Stimulated activated naive CD8-positive, alpha-beta T cell treated with anti-CD3 and anti-CD28 coated beads, Interleukin-15, amount 100 ng/mL, for 72 hours (primary cell): ENCODE measurements at regions not wholly inside any gene's neighbourhood (a gene's known extent, or its start where the extent isn't known, plus 50 kb on each side); places are given as distances from the start of the nearest gene placed in this dataset.
"Not testable (repeated sequence)": the region's sequence is repeated elsewhere in the genome, so short reads cannot be mapped to it uniquely, and the experiment has no call there.

ENCODE experiments used
- ATAC-seq: fragments of 150-1000 bp; cut with Tn5 transposase; 2 replicates; pipeline ENCODE4 v1.10.0; 2021; ENCODE audit warnings: mild to moderate bottlenecking, moderate library complexity
- DNase-seq, 2 donors: peaks; one replicate each; pipeline ENCODE4 v3.0.0; 2021 to 2022
- H3K27ac Mint-ChIP-seq, 2 donors: one replicate each; pipeline ENCODE4 v1.8.0; 2022; ENCODE audit warnings: mild to moderate bottlenecking in 2 of 2, mixed read lengths in 2 of 2, moderate library complexity in 2 of 2
- H3K27me3 Mint-ChIP-seq: one replicate; pipeline ENCODE4 v1.8.0; 2022; ENCODE audit warnings: mixed read lengths
- H3K4me1 Mint-ChIP-seq: one replicate; pipeline ENCODE4 v1.8.0; 2022; ENCODE audit warnings: mild to moderate bottlenecking, mixed read lengths
- H3K4me3 Mint-ChIP-seq, 2 donors: one replicate each; pipeline ENCODE4 v1.8.0; 2022; ENCODE audit warnings: mild to moderate bottlenecking in 2 of 2, mixed read lengths in 2 of 2, moderate library complexity in 1 of 2
- H3K9me3 Mint-ChIP-seq, 2 donors: one replicate each; pipeline ENCODE4 v1.8.0; 2022; ENCODE audit warnings: mixed read lengths in 2 of 2

DNA sequence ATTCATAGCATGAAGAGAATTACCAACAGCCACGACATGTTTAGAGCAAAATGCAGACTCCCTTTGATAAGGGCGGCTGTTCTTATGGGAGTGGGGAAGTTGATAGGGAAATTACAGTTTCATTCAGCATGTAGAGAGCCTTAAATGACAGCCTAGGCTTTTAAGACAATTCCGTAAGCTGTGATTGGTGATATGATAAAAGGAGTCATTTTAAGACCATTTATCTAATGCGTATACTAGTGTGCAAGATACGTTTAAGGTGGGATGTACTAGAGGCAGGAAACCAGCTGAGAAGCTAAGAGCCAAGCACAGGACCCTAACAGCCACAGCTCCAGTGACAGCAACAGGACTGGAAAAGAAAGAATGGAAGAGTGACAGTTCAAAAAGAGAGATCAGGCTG lies 102.2 kb upstream of the ZFP42 start:
- ATAC-seq (no peak), DNase-seq (no peak)
- no peaks in the 10 kb centered on the region for H3K4me1 Mint-ChIP-seq
- no peaks in the 10 kb centered on the region for H3K27me3 Mint-ChIP-seq
- H3K27ac Mint-ChIP-seq: no peak overlapping the region
- H3K4me3 Mint-ChIP-seq: no peak overlapping the region
- H3K9me3 Mint-ChIP-seq: peaks cover 5 to 27% of the 10 kb centered on the region in 2 donors

DNA sequence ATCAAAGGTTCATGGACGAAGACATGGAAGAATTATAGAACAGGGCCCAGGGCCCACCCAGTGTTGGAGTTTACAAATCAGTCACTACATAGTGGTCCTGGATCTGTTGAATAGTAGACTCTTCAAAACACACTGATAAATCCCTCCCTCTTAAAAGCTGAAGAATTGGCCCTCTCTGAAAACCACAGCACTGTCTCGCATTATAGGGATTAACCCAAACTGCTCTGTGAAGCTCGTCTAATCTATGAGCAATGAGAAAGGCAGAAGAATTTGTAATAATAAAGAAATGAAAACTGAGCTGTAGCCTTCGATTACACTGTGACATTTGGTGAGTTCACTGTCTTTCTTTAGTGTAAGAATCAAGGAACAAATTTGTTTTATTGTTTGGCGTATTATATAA lies 92.5 kb upstream of the ZFP42 start:
- DNase-seq: no peak
- H3K9me3 Mint-ChIP-seq: peaks cover 14 to 21% of the 10 kb centered on the region in 2 donors
- no peak overlapping the region for H3K4me3 Mint-ChIP-seq
- no peaks in the 10 kb centered on the region for H3K27me3 Mint-ChIP-seq
- no peaks in the 10 kb centered on the region for H3K4me1 Mint-ChIP-seq
- ATAC-seq: no peak
- H3K27ac Mint-ChIP-seq: no peak overlapping the region

DNA sequence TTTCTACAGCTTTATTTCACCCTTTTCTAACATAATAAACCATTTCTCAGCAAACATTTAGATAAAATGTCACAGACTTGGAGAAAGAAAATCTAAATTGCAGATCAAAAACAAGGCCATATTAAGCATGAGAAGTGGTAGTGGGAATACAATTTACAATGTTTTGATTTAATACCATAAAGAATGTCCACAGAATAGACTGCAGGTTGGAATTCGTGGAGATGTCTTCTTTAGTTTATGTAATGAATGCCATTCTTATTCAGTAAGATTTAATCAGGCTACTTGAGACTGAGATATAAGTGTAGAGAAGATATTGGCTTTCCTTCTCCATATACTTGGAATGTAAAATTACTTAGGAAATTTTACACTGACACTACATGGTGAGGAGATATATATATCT lies 91.9 kb upstream of the ZFP42 start:
- Mint-ChIP-seq H3K9me3 (peaks cover 14 to 21% of the 10 kb centered on the region in 2 donors), H3K27me3 (no peaks in the 10 kb centered on the region), H3K4me1 (no peaks in the 10 kb centered on the region), H3K4me3 (no peak overlapping the region), H3K27ac (no peak overlapping the region)
- ATAC-seq (no peak), DNase-seq (no peak)

DNA sequence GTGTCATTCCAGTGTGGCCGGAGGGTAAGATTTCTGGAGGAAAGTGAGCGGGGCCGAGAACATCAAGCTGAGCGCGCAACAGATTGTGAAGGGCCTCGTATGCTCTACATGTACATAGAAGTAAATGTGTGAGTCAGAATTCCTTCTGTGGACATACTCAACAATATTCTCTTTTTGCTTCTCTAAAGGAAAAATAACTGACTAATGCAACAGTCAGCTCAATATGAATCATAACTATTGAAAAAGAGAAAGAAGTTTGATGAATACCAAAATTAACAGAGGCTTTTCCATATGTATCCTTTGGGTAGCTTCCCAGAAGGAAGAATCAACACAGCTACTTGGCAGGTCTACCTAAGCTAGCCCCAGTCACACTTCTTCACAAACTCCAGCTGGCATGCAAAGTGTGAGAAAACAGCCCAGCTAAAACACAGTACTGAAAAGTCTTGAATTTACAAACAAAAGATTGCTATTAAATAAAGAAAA lies 87.5 kb upstream of the ZFP42 start:
- ATAC-seq (no peak), DNase-seq (no peak)
- Mint-ChIP-seq H3K4me1 (no peaks in the 10 kb centered on the region), H3K27me3 (no peaks in the 10 kb centered on the region), H3K27ac (no peak overlapping the region), H3K9me3 (peaks cover 0 to 16% of the 10 kb centered on the region in 2 donors), H3K4me3 (no peak overlapping the region)

DNA sequence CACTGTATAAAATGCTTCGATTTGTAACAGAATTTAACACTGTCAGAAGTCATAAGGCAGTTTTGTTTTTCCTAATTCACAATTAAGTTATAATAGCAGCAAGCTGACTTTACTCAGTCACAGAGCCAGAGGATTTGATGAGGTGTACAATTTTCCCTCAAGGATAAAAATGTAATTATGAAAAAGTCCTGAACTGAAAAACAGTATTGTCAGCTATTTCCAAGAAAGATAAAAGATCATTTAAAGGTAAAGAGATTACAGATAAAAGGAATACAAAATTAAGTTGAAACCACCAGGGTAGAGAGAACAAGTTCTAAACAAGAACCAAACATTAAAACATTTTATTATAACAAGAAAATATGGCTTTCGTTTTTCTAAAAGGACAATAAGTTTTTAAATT lies 86.8 kb upstream of the ZFP42 start:
- no peaks in the 10 kb centered on the region for H3K27me3 Mint-ChIP-seq
- no peak overlapping the region for H3K27ac Mint-ChIP-seq
- no peak overlapping the region for H3K4me3 Mint-ChIP-seq
- ATAC-seq (no peak), DNase-seq (no peak)
- peaks cover 6 to 22% of the 10 kb centered on the region in 2 donors for H3K9me3 Mint-ChIP-seq
- H3K4me1 Mint-ChIP-seq: no peaks in the 10 kb centered on the region

DNA sequence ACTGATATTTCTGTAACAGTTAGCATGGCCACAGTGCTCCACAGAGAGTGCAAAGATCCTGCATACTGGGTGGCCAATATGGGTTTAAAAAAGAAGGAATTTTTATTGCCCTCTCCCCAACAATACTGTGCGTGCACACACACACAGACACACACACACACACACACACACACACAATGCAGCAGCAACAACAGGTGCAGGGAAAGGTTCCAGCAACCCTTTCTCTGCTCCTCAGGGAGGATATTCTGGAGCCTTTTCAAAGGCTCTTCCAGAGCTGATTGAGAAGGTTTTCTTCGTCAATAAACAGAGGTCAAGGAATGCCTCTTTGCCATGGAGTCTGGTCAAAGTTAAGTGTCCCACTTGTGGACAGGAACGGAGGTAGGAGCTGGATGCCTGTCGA lies 84.8 kb upstream of the ZFP42 start:
- Mint-ChIP-seq H3K27ac (no peak overlapping the region), H3K4me1 (no peaks in the 10 kb centered on the region), H3K4me3 (no peak overlapping the region), H3K9me3 (peaks cover 9 to 26% of the 10 kb centered on the region in 2 donors), H3K27me3 (no peaks in the 10 kb centered on the region)
- ATAC-seq: no peak
- no peak for DNase-seq

DNA sequence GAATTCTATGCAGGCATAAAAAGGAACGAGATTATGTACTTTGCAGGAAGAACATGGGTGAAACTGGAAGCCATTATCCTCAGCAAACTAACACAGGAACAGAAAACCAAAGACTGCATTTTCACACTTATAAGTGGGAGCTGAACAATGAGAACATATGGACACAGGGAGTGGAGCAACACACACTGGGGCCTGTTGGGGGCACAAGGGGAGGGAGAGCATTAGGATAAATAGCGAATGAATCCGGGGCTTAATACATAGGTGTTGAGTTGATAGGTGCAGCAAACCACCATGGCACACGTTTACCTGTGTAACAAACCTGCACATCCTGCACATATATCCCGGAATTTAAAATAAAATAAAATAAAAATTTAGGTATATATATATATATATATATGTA lies 80.2 kb upstream of the ZFP42 start:
- H3K9me3 Mint-ChIP-seq: peaks cover 15 to 27% of the 10 kb centered on the region in 2 donors
- not testable (repeated sequence) for H3K27me3 Mint-ChIP-seq, ATAC-seq, H3K4me3 Mint-ChIP-seq, H3K4me1 Mint-ChIP-seq, H3K27ac Mint-ChIP-seq, DNase-seq

DNA sequence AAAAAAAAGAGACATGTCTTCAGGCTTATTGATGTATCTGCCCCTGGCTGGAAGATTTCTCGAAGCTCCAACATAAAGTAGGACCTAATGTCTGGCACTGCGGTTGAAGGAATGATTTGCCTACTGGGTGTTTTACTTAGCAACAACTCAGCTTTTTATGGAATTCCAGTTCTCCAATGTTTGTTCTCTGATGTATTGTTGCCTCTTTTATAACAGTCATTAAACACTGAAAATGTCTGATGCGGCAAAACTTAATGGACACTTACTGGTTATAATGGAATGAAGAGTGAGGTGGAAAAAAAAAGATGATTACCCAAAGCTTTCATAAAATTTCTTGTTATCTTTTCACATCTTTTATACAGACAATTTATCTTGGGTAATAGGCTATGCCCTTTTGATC lies 75.6 kb upstream of the ZFP42 start:
- no peak overlapping the region for H3K4me3 Mint-ChIP-seq
- no peak overlapping the region for H3K27ac Mint-ChIP-seq
- H3K27me3 Mint-ChIP-seq: no peaks in the 10 kb centered on the region

DNA sequence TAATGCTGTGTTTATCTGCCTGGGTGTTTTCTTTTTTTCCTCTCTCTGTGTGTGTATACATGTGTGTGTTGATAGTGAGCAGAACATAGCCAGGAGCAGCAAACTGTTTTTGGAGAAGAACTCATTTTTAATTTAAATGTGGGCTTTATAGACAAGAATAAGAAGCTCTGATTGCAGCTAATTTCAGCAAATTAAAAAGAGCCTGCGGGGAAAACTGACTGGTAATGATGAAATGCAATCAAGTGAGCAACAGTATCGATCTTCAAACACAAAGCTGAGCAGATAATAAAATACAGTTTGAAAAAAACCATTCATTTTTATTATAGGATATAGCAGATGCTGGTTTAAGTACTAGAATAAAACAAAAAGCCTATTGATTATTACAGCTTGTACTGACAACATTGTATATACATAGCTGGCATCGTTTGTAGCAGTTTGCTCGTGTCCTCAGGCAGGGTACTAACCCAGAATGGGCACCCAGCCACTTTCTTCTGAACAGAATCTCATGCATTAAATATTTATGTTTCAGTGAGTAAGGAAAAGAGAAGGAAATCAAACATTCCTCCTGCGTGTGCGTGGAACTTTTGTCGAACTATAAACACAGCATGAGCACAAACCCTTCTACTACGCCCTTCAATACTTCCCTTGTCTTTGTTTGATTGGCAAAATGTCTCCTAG lies 73.5 kb upstream of the ZFP42 start:
- ATAC-seq (no peak), DNase-seq (no peak)
- H3K4me1 Mint-ChIP-seq: no peaks in the 10 kb centered on the region
- H3K9me3 Mint-ChIP-seq: peaks cover 12 to 23% of the 10 kb centered on the region in 2 donors
- no peak overlapping the region for H3K4me3 Mint-ChIP-seq
- no peaks in the 10 kb centered on the region for H3K27me3 Mint-ChIP-seq
- no peak overlapping the region for H3K27ac Mint-ChIP-seq

More for the DNA sequence above, 75.6 kb upstream of the ZFP42 start:
- ATAC-seq (no peak), DNase-seq (no peak)
- Mint-ChIP-seq H3K4me1 (no peaks in the 10 kb centered on the region), H3K9me3 (peaks cover 6 to 17% of the 10 kb centered on the region in 2 donors)

DNA sequence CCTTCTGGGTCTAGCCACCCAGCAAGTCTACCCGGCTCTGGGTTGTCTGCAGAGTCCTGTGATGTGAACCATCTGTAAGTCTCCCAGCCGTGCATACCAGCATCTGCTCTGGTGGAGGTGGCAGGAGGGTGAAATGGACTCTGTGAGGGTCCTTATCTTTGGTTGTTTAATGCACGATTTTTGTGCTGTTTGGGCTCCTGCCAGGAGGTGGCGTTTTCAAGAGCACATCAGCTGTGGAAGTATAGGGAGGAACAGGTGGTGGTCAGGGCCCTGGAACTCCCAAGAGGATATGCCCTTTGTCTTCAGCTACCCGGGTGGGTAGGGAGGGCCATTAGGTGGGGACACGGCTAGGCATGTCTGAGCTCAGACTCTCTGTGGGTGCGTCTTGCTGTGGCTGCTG lies 66.5 kb upstream of the ZFP42 start:
- Mint-ChIP-seq H3K27ac (no peak overlapping the region), H3K4me1 (no peaks in the 10 kb centered on the region), H3K4me3 (no peak overlapping the region), H3K9me3 (peaks cover 13 to 42% of the 10 kb centered on the region in 2 donors), H3K27me3 (no peaks in the 10 kb centered on the region)
- ATAC-seq: no peak
- no peak for DNase-seq

DNA sequence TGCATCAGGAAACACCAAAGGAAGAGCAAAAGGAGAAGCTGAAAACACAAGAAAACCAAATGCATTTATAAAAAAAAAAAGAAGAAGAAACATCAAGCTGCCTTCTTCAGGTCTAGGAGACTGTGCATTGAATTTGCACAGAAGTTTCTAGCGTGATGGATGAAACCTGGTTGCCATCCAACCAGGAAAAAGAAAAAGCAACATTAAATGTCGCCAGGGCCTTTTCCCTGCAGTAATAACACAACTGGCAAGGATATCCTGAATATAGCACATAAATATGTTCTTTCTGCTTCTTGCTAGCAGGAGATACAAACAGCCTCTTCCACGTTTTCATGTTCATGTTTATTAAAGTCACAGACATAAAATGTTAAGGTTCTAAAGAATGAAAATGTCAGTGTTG lies 60.8 kb upstream of the ZFP42 start:
- ATAC-seq (no peak), DNase-seq (no peak)
- no peaks in the 10 kb centered on the region for H3K27me3 Mint-ChIP-seq
- no peak overlapping the region for H3K27ac Mint-ChIP-seq
- H3K4me1 Mint-ChIP-seq: no peaks in the 10 kb centered on the region
- H3K9me3 Mint-ChIP-seq: peaks cover 0 to 11% of the 10 kb centered on the region in 2 donors
- no peak overlapping the region for H3K4me3 Mint-ChIP-seq

DNA sequence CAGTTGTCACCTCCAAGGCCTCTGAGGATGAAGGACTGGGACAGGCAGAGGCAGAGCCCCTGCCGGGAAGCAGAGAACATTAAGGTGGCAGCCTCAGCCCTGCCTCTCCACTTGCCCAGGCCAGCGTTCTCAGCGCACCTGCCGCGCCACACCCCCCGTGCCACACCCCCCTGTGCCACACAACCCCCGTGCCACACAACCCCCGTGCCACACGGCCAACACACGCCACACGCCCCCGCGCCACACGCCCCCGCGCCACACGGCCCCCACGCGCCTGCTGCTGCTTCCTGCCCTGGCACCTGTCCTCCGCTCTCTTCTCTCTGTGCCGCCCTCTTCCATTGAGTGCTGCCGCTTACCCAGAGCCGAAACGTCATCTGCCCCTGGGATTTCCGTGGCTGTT lies 58.0 kb upstream of the ZFP42 start:
- ATAC-seq: peak; percentile 53
- no peaks in the 10 kb centered on the region for H3K27me3 Mint-ChIP-seq

DNA sequence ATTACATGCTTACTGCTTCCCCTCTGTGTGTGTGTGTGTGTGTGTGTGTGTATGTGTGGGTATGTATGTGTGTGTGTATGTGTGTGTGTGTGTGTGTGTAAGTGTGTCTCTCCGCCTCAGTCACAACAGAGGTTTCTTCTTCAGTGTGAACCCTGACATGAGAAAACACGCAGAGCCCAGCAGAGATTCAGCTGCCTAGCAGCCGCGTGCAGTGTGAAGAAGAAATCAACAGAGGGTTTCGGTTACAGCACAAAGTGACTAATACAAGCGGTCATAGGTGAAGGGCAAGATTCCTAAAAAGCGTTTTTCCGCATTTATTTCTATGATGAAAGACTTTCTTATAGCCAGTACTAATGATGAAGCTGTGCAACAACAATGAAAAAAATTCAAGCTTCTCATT lies 55.3 kb upstream of the ZFP42 start:
- no peaks in the 10 kb centered on the region for H3K4me1 Mint-ChIP-seq
- no peak overlapping the region for H3K27ac Mint-ChIP-seq
- H3K27me3 Mint-ChIP-seq: no peaks in the 10 kb centered on the region
- H3K9me3 Mint-ChIP-seq: peaks cover 5 to 13% of the 10 kb centered on the region in 2 donors
- ATAC-seq (no peak), DNase-seq (no peak)
- no peak overlapping the region for H3K4me3 Mint-ChIP-seq

More for the DNA sequence above, 58.0 kb upstream of the ZFP42 start:
- Mint-ChIP-seq H3K27ac (no peak overlapping the region), H3K4me1 (no peaks in the 10 kb centered on the region), H3K4me3 (no peak overlapping the region), H3K9me3 (peaks cover 2 to 13% of the 10 kb centered on the region in 2 donors)
- DNase-seq: no peak

DNA sequence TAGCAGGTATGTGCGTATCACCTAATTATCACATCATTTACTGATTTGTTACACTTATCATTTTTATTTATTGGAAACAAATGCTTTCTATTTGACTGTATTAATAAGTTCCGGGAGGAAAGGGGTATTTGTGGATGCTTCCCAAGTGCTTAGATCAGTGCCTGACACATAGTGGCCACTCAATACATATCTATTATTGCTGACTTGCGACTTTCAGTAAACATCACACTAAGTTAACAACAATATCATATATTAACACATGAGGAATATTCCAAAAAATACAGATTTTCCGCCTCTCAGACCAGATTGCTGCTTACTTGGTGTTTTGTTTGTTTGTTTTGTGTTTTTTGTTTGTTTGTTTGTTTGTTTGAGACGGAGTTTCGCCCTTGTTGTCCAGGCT lies 52.6 kb upstream of the ZFP42 start:
- DNase-seq: no peak
- peaks cover 9 to 16% of the 10 kb centered on the region in 2 donors for H3K9me3 Mint-ChIP-seq
- H3K27me3 Mint-ChIP-seq: no peaks in the 10 kb centered on the region
- H3K4me1 Mint-ChIP-seq: no peaks in the 10 kb centered on the region
- H3K4me3 Mint-ChIP-seq: no peak overlapping the region
- no peak overlapping the region for H3K27ac Mint-ChIP-seq
- ATAC-seq: no peak

DNA sequence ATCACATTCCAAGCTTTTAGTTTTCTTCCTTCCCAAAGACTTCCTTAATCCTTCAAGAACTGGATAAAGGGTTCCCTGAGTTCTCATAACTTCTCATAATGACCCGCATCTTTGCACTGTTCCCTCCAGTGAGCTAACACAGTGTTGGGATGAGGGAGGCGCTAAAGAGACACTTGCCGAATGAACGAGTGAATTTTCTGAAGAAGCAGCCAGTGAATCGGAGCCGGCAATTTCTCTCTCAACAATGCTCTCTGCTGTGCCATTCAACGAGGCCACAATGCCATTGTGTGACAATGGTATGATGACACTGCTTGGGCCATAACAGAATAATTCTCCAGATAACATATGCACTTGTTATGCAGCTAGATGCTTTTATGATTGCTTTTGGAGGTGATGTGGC lies 51.4 kb upstream of the ZFP42 start:
- no peaks in the 10 kb centered on the region for H3K27me3 Mint-ChIP-seq
- peaks cover 9 to 14% of the 10 kb centered on the region in 2 donors for H3K9me3 Mint-ChIP-seq
- ATAC-seq (no peak), DNase-seq (no peak)
- H3K27ac Mint-ChIP-seq: no peak overlapping the region
- H3K4me1 Mint-ChIP-seq: no peaks in the 10 kb centered on the region
- no peak overlapping the region for H3K4me3 Mint-ChIP-seq
